Memory B cell (primary cell): ENCODE measurements at regions not wholly inside any gene's neighbourhood (a gene's known extent, or its start where the extent isn't known, plus 50 kb on each side); places are given as distances from the start of the nearest gene placed in this dataset.
"Not testable (repeated sequence)": the region's sequence is repeated elsewhere in the genome, so short reads cannot be mapped to it uniquely, and the experiment has no call there.

Experiments used
- ATAC-seq: fragments of 150-1000 bp; cut with Tn5 transposase; 2 replicates; pipeline ENCODE4 v1.10.0; 2021; ENCODE audit warnings: low read depth, mild to moderate bottlenecking, moderate library complexity
- DNase-seq, 2 donors: peaks; one replicate each; pipeline ENCODE4 v3.0.0; 2022; ENCODE audit warnings: low spot score in 2 of 2
- H3K27ac Mint-ChIP-seq: one replicate; pipeline ENCODE4 v1.8.0; 2022; ENCODE audit warnings: mild to moderate bottlenecking, moderate library complexity, mixed read lengths
- H3K27me3 Mint-ChIP-seq: one replicate; pipeline ENCODE4 v1.8.0; 2022; ENCODE audit warnings: mixed read lengths
- H3K36me3 Mint-ChIP-seq: one replicate; pipeline ENCODE4 v1.8.0; 2022; ENCODE audit warnings: mild to moderate bottlenecking, mixed read lengths
- H3K4me1 Mint-ChIP-seq: one replicate; pipeline ENCODE4 v1.8.0; 2022; ENCODE audit warnings: mixed read lengths
- H3K4me3 Mint-ChIP-seq: one replicate; pipeline ENCODE4 v1.8.0; 2022; ENCODE audit warnings: mild to moderate bottlenecking, moderate library complexity, mixed read lengths
- H3K9me3 Mint-ChIP-seq: one replicate; pipeline ENCODE4 v1.8.0; 2022; ENCODE audit warnings: mixed read lengths

DNA sequence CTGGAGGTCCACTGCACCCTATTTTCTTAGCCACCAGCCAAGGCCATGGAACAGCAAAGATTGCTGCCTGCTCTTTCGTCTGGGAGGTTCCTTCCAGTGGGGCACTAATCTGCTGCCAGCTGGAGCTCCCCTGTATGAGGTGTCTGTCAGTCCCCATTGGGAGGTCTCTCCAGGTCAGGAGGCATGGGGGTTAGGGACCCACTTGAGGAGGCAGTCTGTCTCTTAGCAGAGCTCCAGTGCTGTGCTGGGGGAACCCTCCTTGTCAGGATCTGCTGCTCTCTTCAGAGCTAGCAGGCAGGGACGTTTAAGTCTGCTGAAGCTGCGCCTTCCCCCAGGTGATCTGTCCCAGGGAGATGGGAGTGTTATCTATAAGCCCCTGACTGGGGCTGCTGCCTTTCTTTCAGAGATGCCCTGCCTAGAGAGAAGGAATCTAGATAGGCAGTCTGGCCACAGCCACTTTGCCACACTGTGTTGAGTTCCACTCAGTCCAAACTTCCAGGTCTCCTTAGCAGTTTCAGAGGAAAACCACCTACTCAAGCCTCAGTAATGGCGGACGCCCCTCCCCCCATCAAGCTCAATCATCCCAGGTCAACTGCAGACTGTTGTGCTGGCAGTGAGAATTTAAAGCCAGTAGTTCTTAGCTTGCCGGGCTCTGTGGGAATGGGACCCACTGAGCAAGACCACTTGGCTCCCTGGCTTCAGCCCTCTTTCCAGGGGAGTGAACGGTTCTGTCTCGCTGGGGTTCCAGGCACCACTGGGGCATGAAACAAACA lies 317.7 kb downstream of the LRRC70 start:
- no peaks in the 10 kb centered on the region for H3K4me1 Mint-ChIP-seq
- ATAC-seq (no peak), DNase-seq (no peak)
- no peak overlapping the region for H3K4me3 Mint-ChIP-seq
- H3K36me3 Mint-ChIP-seq, result no peaks in the 10 kb centered on the region
- no peak overlapping the region for H3K27ac Mint-ChIP-seq
- no peaks in the 10 kb centered on the region for H3K27me3 Mint-ChIP-seq
- H3K9me3 Mint-ChIP-seq, result peaks cover 6% of the 10 kb centered on the region

DNA sequence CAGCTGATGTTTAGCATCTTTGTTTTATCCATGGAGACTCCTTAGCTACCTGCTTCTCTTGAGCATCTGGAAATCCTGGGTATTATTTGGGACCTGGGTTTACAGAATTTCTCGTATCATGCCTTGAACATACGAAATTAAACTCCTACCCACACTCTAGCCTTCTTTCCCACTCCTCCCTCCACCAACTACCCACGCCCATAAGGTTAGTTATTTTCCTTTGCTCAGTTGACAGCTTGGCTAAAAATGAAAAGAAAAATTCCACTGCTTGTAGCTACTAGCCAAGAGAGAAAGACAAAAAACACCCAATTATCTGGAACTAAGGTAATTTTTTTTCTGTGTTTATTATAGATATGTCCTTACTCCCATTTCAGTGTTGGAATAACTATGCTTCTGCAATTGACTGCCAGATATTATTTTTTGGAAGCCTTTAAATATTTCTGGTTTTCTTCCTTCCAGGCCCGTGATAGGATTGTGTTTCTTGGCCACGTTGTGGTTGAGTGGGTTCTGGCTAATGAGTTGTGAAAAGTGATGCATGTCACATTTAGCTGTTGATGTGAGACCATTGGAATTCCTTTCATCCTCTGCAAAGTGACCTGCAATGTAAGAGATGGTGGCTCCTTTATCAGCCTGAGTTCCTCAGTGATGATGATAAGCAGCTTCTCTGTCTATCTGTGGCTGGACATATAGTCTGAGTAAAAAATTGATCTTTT lies 308.1 kb downstream of the LRRC70 start:
- DNase-seq, result no peak
- H3K9me3 Mint-ChIP-seq, result peaks cover 1% of the 10 kb centered on the region
- no peaks in the 10 kb centered on the region for H3K36me3 Mint-ChIP-seq
- H3K4me3 Mint-ChIP-seq, result no peak overlapping the region
- no peak overlapping the region for H3K27ac Mint-ChIP-seq
- no peak for ATAC-seq
- H3K4me1 Mint-ChIP-seq, result no peaks in the 10 kb centered on the region
- no peaks in the 10 kb centered on the region for H3K27me3 Mint-ChIP-seq

DNA sequence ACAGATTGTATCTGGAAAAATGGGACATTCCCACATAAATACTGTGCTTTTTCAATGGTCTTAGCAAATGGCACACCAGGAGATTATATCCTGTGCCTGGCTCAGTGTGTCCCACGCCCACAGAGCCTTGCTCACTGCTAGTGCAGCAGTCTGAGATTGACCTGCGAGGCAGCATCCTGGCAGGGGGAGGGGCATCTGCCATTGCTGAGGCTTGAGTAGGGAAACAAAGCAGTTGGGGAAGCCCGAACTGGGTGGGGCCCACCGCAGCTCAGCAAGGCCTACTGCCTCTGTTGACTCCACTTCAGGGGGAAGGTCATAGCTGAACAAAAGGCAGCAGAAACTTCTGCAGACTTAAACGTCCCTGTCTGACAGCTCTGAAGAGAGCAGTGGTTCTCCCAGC lies 258.7 kb downstream of the LRRC70 start:
- not testable (repeated sequence) for H3K27ac Mint-ChIP-seq, H3K4me3 Mint-ChIP-seq, H3K4me1 Mint-ChIP-seq, DNase-seq, H3K36me3 Mint-ChIP-seq, ATAC-seq, H3K27me3 Mint-ChIP-seq
- peaks cover 14% of the 10 kb centered on the region for H3K9me3 Mint-ChIP-seq

DNA sequence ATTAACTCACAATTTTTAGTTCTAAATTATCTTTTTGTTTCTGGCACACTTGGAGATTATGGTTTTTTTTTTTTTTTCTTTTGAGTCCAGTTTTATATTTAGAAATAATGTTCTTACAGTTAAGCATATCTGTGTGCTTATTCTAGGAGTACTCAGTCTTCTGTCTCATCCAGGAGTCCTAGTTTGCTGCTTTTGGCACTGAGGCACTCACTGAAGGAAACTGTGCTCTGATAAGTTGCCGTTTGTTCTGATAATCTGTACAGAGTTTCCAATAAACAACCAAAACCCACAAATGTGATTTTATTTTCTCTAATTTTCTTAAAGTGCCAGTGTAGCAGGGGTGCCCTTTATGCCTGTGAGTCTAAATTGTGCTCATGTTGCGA lies 251.0 kb downstream of the LRRC70 start:
- no peaks in the 10 kb centered on the region for H3K36me3 Mint-ChIP-seq
- peaks cover 5% of the 10 kb centered on the region for H3K9me3 Mint-ChIP-seq
- H3K27ac Mint-ChIP-seq, result no peak overlapping the region
- no peaks in the 10 kb centered on the region for H3K27me3 Mint-ChIP-seq
- no peak overlapping the region for H3K4me3 Mint-ChIP-seq
- ATAC-seq (no peak), DNase-seq (no peak)
- no peaks in the 10 kb centered on the region for H3K4me1 Mint-ChIP-seq

DNA sequence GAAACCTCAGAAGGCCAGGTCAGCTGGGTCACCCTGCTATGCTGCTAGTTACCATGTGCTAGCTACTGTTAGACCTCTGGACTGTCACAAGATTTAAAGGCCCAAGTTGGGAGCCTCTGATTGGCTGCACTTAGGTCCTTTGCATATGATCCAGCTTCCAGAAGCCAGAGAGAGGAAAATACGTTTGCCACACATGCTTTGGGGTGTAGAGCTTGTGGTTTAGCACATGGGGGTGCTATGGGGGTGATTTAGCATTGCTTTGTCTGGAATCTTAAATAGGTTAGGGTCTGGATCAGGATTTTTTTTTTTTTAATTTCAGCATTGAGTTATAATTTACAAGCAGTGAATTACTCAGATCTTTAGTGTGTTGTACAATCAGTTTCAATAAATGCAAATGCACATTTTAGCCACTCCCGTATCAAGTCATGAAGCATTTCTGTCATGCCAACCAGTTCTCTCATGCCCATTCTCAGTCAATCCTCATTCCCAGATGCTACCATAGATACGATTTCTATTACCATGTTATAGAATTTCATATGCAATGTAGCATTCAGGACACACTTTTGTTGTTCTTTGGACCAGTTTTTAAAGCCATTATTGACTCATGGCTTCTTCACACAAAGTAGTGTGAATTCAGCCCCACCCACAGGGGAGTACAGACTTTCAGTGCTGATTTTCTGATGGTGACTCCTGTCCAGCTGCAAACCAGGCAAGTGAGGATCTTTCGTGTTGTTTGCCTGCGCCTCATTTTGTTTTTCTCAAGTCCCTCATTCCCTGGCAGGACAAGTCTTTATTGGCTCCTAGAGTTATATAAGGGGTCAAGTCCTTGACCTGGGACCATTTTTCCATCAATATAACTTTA lies 250.4 kb downstream of the LRRC70 start:
- no peak overlapping the region for H3K4me3 Mint-ChIP-seq
- ATAC-seq, result no peak
- no peak for DNase-seq

GRCh38 chr5:62825623-62826220 lies 247.1 kb downstream of the LRRC70 start:
- Mint-ChIP-seq H3K36me3 (no peaks in the 10 kb centered on the region), H3K27ac (no peak overlapping the region), H3K4me3 (no peak overlapping the region), H3K27me3 (no peaks in the 10 kb centered on the region), H3K9me3 (peaks cover 2% of the 10 kb centered on the region), H3K4me1 (no peaks in the 10 kb centered on the region)
- no peak for DNase-seq
- ATAC-seq, result no peak

More for the DNA sequence above, 250.4 kb downstream of the LRRC70 start:
- no peak overlapping the region for H3K27ac Mint-ChIP-seq
- no peaks in the 10 kb centered on the region for H3K36me3 Mint-ChIP-seq
- H3K27me3 Mint-ChIP-seq, result no peaks in the 10 kb centered on the region
- H3K9me3 Mint-ChIP-seq, result peaks cover 5% of the 10 kb centered on the region
- H3K4me1 Mint-ChIP-seq, result no peaks in the 10 kb centered on the region

DNA sequence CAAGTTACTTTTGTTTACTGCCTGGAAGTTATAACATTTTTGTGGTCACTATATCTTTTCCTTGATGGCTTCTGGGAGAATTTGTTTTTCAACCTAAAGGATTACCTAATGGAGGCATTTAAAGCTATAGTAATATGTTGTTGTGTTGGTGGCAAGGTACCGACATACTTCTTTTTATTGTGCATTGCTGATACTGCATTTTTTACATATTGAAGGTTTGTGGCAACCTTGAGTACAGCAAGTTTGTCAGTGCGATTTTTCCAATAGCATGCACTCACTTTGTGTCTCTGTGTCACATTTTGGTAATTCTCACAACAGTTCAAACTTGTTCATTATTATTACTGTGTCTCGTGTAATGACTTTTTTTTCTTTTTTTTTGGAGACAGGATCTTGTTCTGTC lies 246.3 kb downstream of the LRRC70 start:
- DNase-seq, result no peak
- H3K36me3 Mint-ChIP-seq, result no peaks in the 10 kb centered on the region

DNA sequence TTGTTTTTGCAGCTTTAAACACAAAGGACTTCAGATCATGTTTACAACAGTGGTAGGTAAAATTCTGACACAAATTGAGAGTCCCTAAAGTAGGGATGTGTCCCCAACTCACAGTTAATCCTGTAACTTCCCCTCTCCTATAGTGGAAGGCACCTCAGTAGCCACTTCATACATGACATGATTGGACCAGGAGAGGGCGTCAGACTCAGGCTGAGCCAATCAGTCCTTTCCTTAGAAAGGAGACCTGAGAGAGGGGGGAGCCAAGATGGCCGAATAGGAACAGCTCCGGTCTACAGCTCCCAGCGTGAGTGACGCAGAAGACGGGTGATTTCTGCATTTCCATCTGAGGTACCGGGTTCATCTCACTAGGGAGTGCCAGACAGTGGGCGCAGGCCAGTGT lies 238.4 kb downstream of the LRRC70 start:
- ATAC-seq, H3K4me1 Mint-ChIP-seq: not testable (repeated sequence)

More for the DNA sequence above, 246.3 kb downstream of the LRRC70 start:
- Mint-ChIP-seq H3K27ac (no peak overlapping the region), H3K4me3 (no peak overlapping the region), H3K27me3 (no peaks in the 10 kb centered on the region), H3K9me3 (peaks cover 2% of the 10 kb centered on the region), H3K4me1 (no peaks in the 10 kb centered on the region)
- ATAC-seq, result no peak

GRCh38 chr5:62814991-62815390 lies 236.4 kb downstream of the LRRC70 start:
- H3K4me1 Mint-ChIP-seq, result no peaks in the 10 kb centered on the region
- no peak overlapping the region for H3K4me3 Mint-ChIP-seq
- H3K27me3 Mint-ChIP-seq, result peaks cover 3% of the 10 kb centered on the region
- H3K27ac Mint-ChIP-seq, result no peak overlapping the region
- no peaks in the 10 kb centered on the region for H3K36me3 Mint-ChIP-seq
- DNase-seq, result no peak
- no peaks in the 10 kb centered on the region for H3K9me3 Mint-ChIP-seq
- ATAC-seq, result no peak

More for the DNA sequence above, 238.4 kb downstream of the LRRC70 start:
- H3K27me3 Mint-ChIP-seq, H3K27ac Mint-ChIP-seq, H3K4me3 Mint-ChIP-seq, H3K36me3 Mint-ChIP-seq, H3K9me3 Mint-ChIP-seq, DNase-seq: not testable (repeated sequence)

DNA sequence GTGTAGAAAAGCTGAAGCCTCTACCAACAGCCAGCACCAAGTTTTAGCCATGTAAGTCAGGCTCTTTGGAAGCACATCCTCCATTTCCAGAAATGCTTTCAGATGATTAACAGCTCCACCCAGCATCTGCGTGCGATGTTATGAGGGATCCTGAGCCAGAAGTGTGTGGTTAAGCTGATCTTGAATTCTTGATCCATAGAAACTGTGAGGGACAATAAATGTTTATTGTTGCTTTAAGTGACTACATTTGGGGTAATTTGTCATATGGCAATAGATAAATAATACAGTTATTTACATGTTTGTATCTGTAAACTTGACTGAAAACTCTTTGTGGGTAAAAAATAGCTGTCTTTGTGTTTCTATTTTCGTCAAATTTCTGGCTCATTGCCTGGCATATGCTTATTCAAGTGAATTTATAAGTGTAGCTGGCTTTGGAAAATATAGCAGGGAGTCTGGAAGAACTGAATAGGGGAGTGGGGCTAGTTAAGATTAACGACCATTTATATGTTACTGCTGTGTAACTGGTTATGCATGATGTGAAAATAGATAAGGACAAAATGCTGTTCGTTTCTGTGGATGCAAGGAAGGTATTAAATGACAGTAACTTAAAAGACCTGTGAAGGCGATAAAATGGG lies 234.1 kb downstream of the LRRC70 start:
- Mint-ChIP-seq H3K36me3 (no peaks in the 10 kb centered on the region), H3K4me1 (no peaks in the 10 kb centered on the region), H3K4me3 (no peak overlapping the region), H3K9me3 (peaks cover 1% of the 10 kb centered on the region), H3K27ac (no peak overlapping the region), H3K27me3 (peaks cover 4% of the 10 kb centered on the region)
- DNase-seq (no peak), ATAC-seq (no peak)

GRCh38 chr5:62804819-62805218 lies 226.2 kb downstream of the LRRC70 start:
- not testable (repeated sequence) for H3K4me1 Mint-ChIP-seq, H3K9me3 Mint-ChIP-seq, H3K27ac Mint-ChIP-seq, H3K27me3 Mint-ChIP-seq, H3K36me3 Mint-ChIP-seq, ATAC-seq, DNase-seq
- H3K4me3 Mint-ChIP-seq, result peak overlapping the region; percentile 61

DNA sequence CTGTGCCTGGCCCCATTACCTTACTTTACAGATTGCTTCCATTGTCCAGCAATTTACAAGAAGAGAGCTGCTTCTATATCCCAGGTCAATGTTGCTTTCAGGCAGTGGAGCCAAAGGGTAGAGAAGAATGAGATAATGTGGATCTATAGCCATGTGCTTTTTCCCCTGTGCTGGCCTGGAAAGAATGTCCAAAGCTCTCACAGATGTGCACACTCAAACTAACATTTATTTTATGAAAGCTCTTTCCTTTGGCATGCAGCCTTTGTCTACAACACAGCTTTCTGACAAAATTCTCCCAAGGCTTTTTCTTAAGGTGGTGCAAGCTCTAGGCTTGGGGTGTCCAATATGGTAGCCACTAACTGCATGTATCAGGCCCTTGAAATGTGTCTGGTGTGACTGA lies 217.3 kb downstream of the LRRC70 start:
- Mint-ChIP-seq H3K27ac (no peak overlapping the region), H3K4me1 (no peaks in the 10 kb centered on the region), H3K4me3 (no peak overlapping the region), H3K27me3 (no peaks in the 10 kb centered on the region), H3K36me3 (no peaks in the 10 kb centered on the region), H3K9me3 (peaks cover 10% of the 10 kb centered on the region)
- no peak for DNase-seq
- no peak for ATAC-seq

DNA sequence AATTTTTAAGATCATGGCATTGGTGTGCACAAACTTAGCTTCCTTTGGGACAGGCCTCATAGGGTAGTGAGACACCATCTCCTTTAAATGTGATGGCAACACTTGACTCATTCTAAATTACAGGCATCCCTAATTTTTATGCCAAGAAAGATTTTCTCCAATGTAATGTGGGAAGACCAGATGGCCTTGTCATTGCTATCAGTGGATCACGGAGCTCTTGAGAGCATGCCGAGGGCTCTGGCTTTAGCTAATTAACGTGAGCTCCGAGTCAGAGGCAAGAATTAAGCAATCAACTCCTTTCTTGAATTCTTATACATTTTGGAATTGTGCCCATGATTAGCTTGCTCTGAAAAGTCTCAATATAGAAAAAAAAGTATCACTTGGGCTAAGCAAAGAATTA lies 215.8 kb downstream of the LRRC70 start:
- Mint-ChIP-seq H3K4me3 (no peak overlapping the region), H3K36me3 (no peaks in the 10 kb centered on the region), H3K27ac (no peak overlapping the region), H3K9me3 (peaks cover 10% of the 10 kb centered on the region), H3K27me3 (no peaks in the 10 kb centered on the region), H3K4me1 (no peaks in the 10 kb centered on the region)
- ATAC-seq (no peak), DNase-seq (no peak)
